H9 (cell line): ENCODE measurements at regions not wholly inside any gene's neighbourhood (a gene's known extent, or its start where the extent isn't known, plus 50 kb on each side); places are given as distances from the start of the nearest gene placed in this dataset.

ENCODE experiments used
- DNase-seq: peaks from one replicate; pipeline ENCODE4 v3.0.0-alpha.2; 2017
- H2AFZ ChIP-seq: one replicate; pipeline ENCODE4 v1.6.1; 2013; ENCODE audit warnings: mild to moderate bottlenecking, low read length, control low read depth, moderate library complexity
- H2AK5ac ChIP-seq: 2 replicates; pipeline ENCODE4 v1.6.1; 2013; ENCODE audit warnings: low read length, control low read depth, mixed read lengths; ENCODE audit not compliant: insufficient read length
- H2BK120ac ChIP-seq: one replicate; pipeline ENCODE4 v1.6.1; 2013; ENCODE audit warnings: low read depth, mild to moderate bottlenecking, low read length, control low read depth, inconsistent platforms; ENCODE audit not compliant: poor library complexity, severe bottlenecking
- H2BK12ac ChIP-seq: 2 replicates; pipeline ENCODE4 v1.6.1; 2013; ENCODE audit warnings: low read length, control low read depth, mixed read lengths, low read depth; ENCODE audit not compliant: insufficient read length
- H2BK15ac ChIP-seq: 2 replicates; pipeline ENCODE4 v1.6.1; 2013; ENCODE audit warnings: low read depth, low read length, control low read depth
- H2BK20ac ChIP-seq: one replicate; pipeline ENCODE4 v1.6.1; 2013; ENCODE audit warnings: low read depth, mild to moderate bottlenecking, low read length, control low read depth, inconsistent platforms; ENCODE audit not compliant: poor library complexity, severe bottlenecking
- H2BK5ac ChIP-seq: 2 replicates; pipeline ENCODE4 v1.6.1; 2013; ENCODE audit warnings: low read length, control low read depth, mixed read lengths; ENCODE audit not compliant: insufficient read length
- H3K14ac ChIP-seq: 2 replicates; pipeline ENCODE4 v1.6.1; 2013; ENCODE audit warnings: low read length, control low read depth; ENCODE audit not compliant: insufficient read depth
- H3K18ac ChIP-seq: 2 replicates; pipeline ENCODE4 v1.6.1; 2013; ENCODE audit warnings: low read depth, mild to moderate bottlenecking, mixed read lengths, low read length, control low read depth; ENCODE audit not compliant: insufficient read length
- H3K23ac ChIP-seq: 2 replicates; pipeline ENCODE4 v1.6.1; 2013; ENCODE audit warnings: low read length, control low read depth, mixed read lengths, low read depth; ENCODE audit not compliant: insufficient read length
- H3K23me2 ChIP-seq: 2 replicates; pipeline ENCODE4 v1.6.1; 2013; ENCODE audit warnings: low read depth, mild to moderate bottlenecking, mixed read lengths, low read length, control low read depth; ENCODE audit not compliant: insufficient read length, poor library complexity, severe bottlenecking
- H3K27ac ChIP-seq: 2 replicates; pipeline ENCODE4 v1.5.1; 2013; ENCODE audit warnings: low read length, control low read depth, mixed read lengths, low read depth; ENCODE audit not compliant: insufficient read length
- H3K27me3 ChIP-seq: 2 replicates; pipeline ENCODE4 v1.6.1; 2013; ENCODE audit warnings: low read length, control low read depth, inconsistent platforms; ENCODE audit not compliant: insufficient read depth
- H3K4ac ChIP-seq: 2 replicates; pipeline ENCODE4 v1.6.1; 2013; ENCODE audit warnings: low read depth, mild to moderate bottlenecking, control low read depth, inconsistent platforms, low read length, moderate library complexity
- H3K4me1 ChIP-seq: 2 replicates; pipeline ENCODE4 v1.6.1; 2013; ENCODE audit warnings: low read length, control low read depth, inconsistent platforms; ENCODE audit not compliant: insufficient read depth
- H3K4me2 ChIP-seq: 2 replicates; pipeline ENCODE4 v1.6.1; 2013; ENCODE audit warnings: low read length, control low read depth, mixed read lengths; ENCODE audit not compliant: insufficient read length, insufficient read depth
- H3K56ac ChIP-seq: 2 replicates; pipeline ENCODE4 v1.6.1; 2013; ENCODE audit warnings: low read depth, mild to moderate bottlenecking, mixed read lengths, low read length, control low read depth; ENCODE audit not compliant: insufficient read length
- H3K79me1 ChIP-seq: 2 replicates; pipeline ENCODE4 v1.6.1; 2013; ENCODE audit warnings: low read depth, mild to moderate bottlenecking, moderate library complexity, low read length, control low read depth, inconsistent platforms; ENCODE audit not compliant: insufficient read depth, poor library complexity, severe bottlenecking
- H3K79me2 ChIP-seq: 2 replicates; pipeline ENCODE4 v1.6.1; 2013; ENCODE audit warnings: low read length, control low read depth, inconsistent platforms; ENCODE audit not compliant: insufficient read depth
- H3K9ac ChIP-seq: 2 replicates; pipeline ENCODE4 v1.6.1; 2013; ENCODE audit warnings: low read length, control low read depth, mixed read lengths; ENCODE audit not compliant: insufficient read length; ENCODE audit errors: extremely low read depth
- H3K9me3 ChIP-seq: one replicate; pipeline ENCODE4 v1.6.1; 2013; ENCODE audit warnings: low read depth, low read length, inconsistent platforms; ENCODE audit not compliant: control insufficient read depth
- H3T11ph ChIP-seq: one replicate; pipeline ENCODE4 v1.6.1; 2013; ENCODE audit warnings: mild to moderate bottlenecking, low read length, control low read depth, inconsistent platforms
- H4K20me1 ChIP-seq: one replicate; pipeline ENCODE4 v1.6.1; 2013; ENCODE audit not compliant: control insufficient read depth, insufficient read length, insufficient read depth
- H4K5ac ChIP-seq: 2 replicates; pipeline ENCODE4 v1.6.1; 2013; ENCODE audit warnings: low read depth, mild to moderate bottlenecking, mixed read lengths, low read length, control low read depth; ENCODE audit not compliant: insufficient read length
- H4K8ac ChIP-seq: replicated peaks from 2 replicates; pipeline ENCODE4 v1.6.1; 2013; ENCODE audit warnings: low read length, control low read depth, mixed read lengths, low read depth; ENCODE audit not compliant: insufficient read length
- H4K91ac ChIP-seq: 2 replicates; pipeline ENCODE4 v1.6.1; 2013; ENCODE audit warnings: low read depth, mild to moderate bottlenecking, moderate library complexity, mixed read lengths, low read length, control low read depth; ENCODE audit not compliant: insufficient read length
- H3K27ac Mint-ChIP-seq, 3 experiments: 2 replicates in 2 of 3; 3 replicates in 1 of 3; pipeline ENCODE4 v1.8.0; 2020 to 2021; ENCODE audit warnings: mixed read lengths in 3 of 3, mild to moderate bottlenecking in 1 of 3, moderate library complexity in 1 of 3
- H3K27me3 Mint-ChIP-seq: 2 replicates; pipeline ENCODE4 v1.8.0; 2021; ENCODE audit warnings: low read depth, mild to moderate bottlenecking, moderate library complexity, mixed read lengths
- H3K36me3 Mint-ChIP-seq, 3 experiments: 2 replicates in 2 of 3; 3 replicates in 1 of 3; pipeline ENCODE4 v1.8.0; 2020 to 2021; ENCODE audit warnings: low read depth in 3 of 3, mixed read lengths in 3 of 3; ENCODE audit not compliant: insufficient read depth in 1 of 3
- H3K4me1 Mint-ChIP-seq, 2 experiments: 2 replicates each; pipeline ENCODE4 v1.8.0; 2020; ENCODE audit warnings: mixed read lengths in 2 of 2
- H3K4me3 Mint-ChIP-seq, 2 experiments: 2 replicates in 1 of 2; 3 replicates in 1 of 2; pipeline ENCODE4 v1.8.0; 2020 to 2021; ENCODE audit warnings: mild to moderate bottlenecking in 2 of 2, mixed read lengths in 2 of 2, moderate library complexity in 1 of 2
- H3K9me3 Mint-ChIP-seq, 2 experiments: 2 replicates in 1 of 2; 3 replicates in 1 of 2; pipeline ENCODE4 v1.8.0; 2020; ENCODE audit warnings: mild to moderate bottlenecking in 2 of 2, mixed read lengths in 2 of 2, moderate library complexity in 1 of 2
- CTCF ChIP-seq: fragments of 200-600 bp; sonication (generic); conservative IDR thresholded peaks from 3 replicates; pipeline ENCODE4 v1.8.0; 2021; ENCODE audit warnings: antibody characterized with exemption, mild to moderate bottlenecking
- WGBS: extraction: QIAGEN DNeasy Blood & Tissue Kit; methylation state at CpG from one replicate; pipeline ENCODE4 v1.1.7; 2013; ENCODE audit warnings: missing lambda C conversion rate, low lambda C conversion rate, mixed read lengths; ENCODE audit not compliant: insufficient read length; ENCODE audit errors: extremely low coverage; 5-methylcytosine and 5-hydroxymethylcytosine counted together

GRCh38 chr18:39784541-39784940 lies 2170.5 kb upstream of the PIK3C3 start:
- no peak overlapping the region for H2BK5ac ChIP-seq
- Mint-ChIP-seq H3K9me3 (no peaks in the 10 kb centered on the region), H3K4me3 (peak overlapping the region in 1 of 2 experiments; percentile 2; a peak in 1 of 5 replicates), H3K27ac (peak overlapping the region in 2 of 3 experiments; percentile 52 to 86; a peak in 2 of 7 replicates), H3K4me1 (peaks cover 49 to 54% of the 10 kb centered on the region in 2 experiments), H3K27me3 (no peaks in the 10 kb centered on the region), H3K36me3 (peaks cover 0 to 2% (median 1%) of the 10 kb centered on the region in 3 experiments; a peak in 1 of 7 replicates)
- no peak overlapping the region for H3K4me2 ChIP-seq
- no peaks in the 10 kb centered on the region for H3K23me2 ChIP-seq
- H4K5ac ChIP-seq = no peak overlapping the region
- H3K23ac ChIP-seq = no peak overlapping the region
- peaks cover 3% of the 10 kb centered on the region for H3K79me1 ChIP-seq
- no peak overlapping the region for H2BK120ac ChIP-seq
- H2AFZ ChIP-seq = no peak overlapping the region
- H4K20me1 ChIP-seq = no peaks in the 10 kb centered on the region
- H2BK12ac ChIP-seq = no peak overlapping the region
- H3K4me1 ChIP-seq = peaks cover 16% of the 10 kb centered on the region
- H3K18ac ChIP-seq = no peak overlapping the region
- no peak for DNase-seq
- no peak overlapping the region for H4K91ac ChIP-seq
- H3K9me3 ChIP-seq = no peaks in the 10 kb centered on the region
- H3K27ac ChIP-seq = no peak overlapping the region
- H2AK5ac ChIP-seq = no peak overlapping the region
- H4K8ac ChIP-seq = no peak overlapping the region
- no peak overlapping the region for H2BK15ac ChIP-seq
- peaks cover 6% of the 10 kb centered on the region; the same call in 1 of the 2 replicates for H3K79me2 ChIP-seq
- no CpG with 5 or more reads among the region's 5 CpGs for WGBS
- H3T11ph ChIP-seq = no peak overlapping the region
- H2BK20ac ChIP-seq = no peak overlapping the region
- H3K56ac ChIP-seq = no peak overlapping the region
- no peak overlapping the region for H3K9ac ChIP-seq
- no peaks in the 10 kb centered on the region for H3K27me3 ChIP-seq
- no peak overlapping the region for H3K4ac ChIP-seq
- no peak overlapping the region for H3K14ac ChIP-seq
- TF ChIP-seq CTCF = no peak
